H9 (cell line): ENCODE measurements at regions not wholly inside any gene's neighbourhood (a gene's known extent, or its start where the extent isn't known, plus 50 kb on each side); places are given as distances from the start of the nearest gene placed in this dataset.

ENCODE experiments used
- DNase-seq: peaks from one replicate; pipeline ENCODE4 v3.0.0-alpha.2; 2017
- H2AFZ ChIP-seq: one replicate; pipeline ENCODE4 v1.6.1; 2013; ENCODE audit warnings: mild to moderate bottlenecking, low read length, control low read depth, moderate library complexity
- H2AK5ac ChIP-seq: 2 replicates; pipeline ENCODE4 v1.6.1; 2013; ENCODE audit warnings: low read length, control low read depth, mixed read lengths; ENCODE audit not compliant: insufficient read length
- H2BK120ac ChIP-seq: one replicate; pipeline ENCODE4 v1.6.1; 2013; ENCODE audit warnings: low read depth, mild to moderate bottlenecking, low read length, control low read depth, inconsistent platforms; ENCODE audit not compliant: poor library complexity, severe bottlenecking
- H2BK12ac ChIP-seq: 2 replicates; pipeline ENCODE4 v1.6.1; 2013; ENCODE audit warnings: low read length, control low read depth, mixed read lengths, low read depth; ENCODE audit not compliant: insufficient read length
- H2BK15ac ChIP-seq: 2 replicates; pipeline ENCODE4 v1.6.1; 2013; ENCODE audit warnings: low read depth, low read length, control low read depth
- H2BK20ac ChIP-seq: one replicate; pipeline ENCODE4 v1.6.1; 2013; ENCODE audit warnings: low read depth, mild to moderate bottlenecking, low read length, control low read depth, inconsistent platforms; ENCODE audit not compliant: poor library complexity, severe bottlenecking
- H2BK5ac ChIP-seq: 2 replicates; pipeline ENCODE4 v1.6.1; 2013; ENCODE audit warnings: low read length, control low read depth, mixed read lengths; ENCODE audit not compliant: insufficient read length
- H3K14ac ChIP-seq: 2 replicates; pipeline ENCODE4 v1.6.1; 2013; ENCODE audit warnings: low read length, control low read depth; ENCODE audit not compliant: insufficient read depth
- H3K18ac ChIP-seq: 2 replicates; pipeline ENCODE4 v1.6.1; 2013; ENCODE audit warnings: low read depth, mild to moderate bottlenecking, mixed read lengths, low read length, control low read depth; ENCODE audit not compliant: insufficient read length
- H3K23ac ChIP-seq: 2 replicates; pipeline ENCODE4 v1.6.1; 2013; ENCODE audit warnings: low read length, control low read depth, mixed read lengths, low read depth; ENCODE audit not compliant: insufficient read length
- H3K23me2 ChIP-seq: 2 replicates; pipeline ENCODE4 v1.6.1; 2013; ENCODE audit warnings: low read depth, mild to moderate bottlenecking, mixed read lengths, low read length, control low read depth; ENCODE audit not compliant: insufficient read length, poor library complexity, severe bottlenecking
- H3K27ac ChIP-seq: 2 replicates; pipeline ENCODE4 v1.5.1; 2013; ENCODE audit warnings: low read length, control low read depth, mixed read lengths, low read depth; ENCODE audit not compliant: insufficient read length
- H3K27me3 ChIP-seq: 2 replicates; pipeline ENCODE4 v1.6.1; 2013; ENCODE audit warnings: low read length, control low read depth, inconsistent platforms; ENCODE audit not compliant: insufficient read depth
- H3K4ac ChIP-seq: 2 replicates; pipeline ENCODE4 v1.6.1; 2013; ENCODE audit warnings: low read depth, mild to moderate bottlenecking, control low read depth, inconsistent platforms, low read length, moderate library complexity
- H3K4me1 ChIP-seq: 2 replicates; pipeline ENCODE4 v1.6.1; 2013; ENCODE audit warnings: low read length, control low read depth, inconsistent platforms; ENCODE audit not compliant: insufficient read depth
- H3K4me2 ChIP-seq: 2 replicates; pipeline ENCODE4 v1.6.1; 2013; ENCODE audit warnings: low read length, control low read depth, mixed read lengths; ENCODE audit not compliant: insufficient read length, insufficient read depth
- H3K56ac ChIP-seq: 2 replicates; pipeline ENCODE4 v1.6.1; 2013; ENCODE audit warnings: low read depth, mild to moderate bottlenecking, mixed read lengths, low read length, control low read depth; ENCODE audit not compliant: insufficient read length
- H3K79me1 ChIP-seq: 2 replicates; pipeline ENCODE4 v1.6.1; 2013; ENCODE audit warnings: low read depth, mild to moderate bottlenecking, moderate library complexity, low read length, control low read depth, inconsistent platforms; ENCODE audit not compliant: insufficient read depth, poor library complexity, severe bottlenecking
- H3K79me2 ChIP-seq: 2 replicates; pipeline ENCODE4 v1.6.1; 2013; ENCODE audit warnings: low read length, control low read depth, inconsistent platforms; ENCODE audit not compliant: insufficient read depth
- H3K9ac ChIP-seq: 2 replicates; pipeline ENCODE4 v1.6.1; 2013; ENCODE audit warnings: low read length, control low read depth, mixed read lengths; ENCODE audit not compliant: insufficient read length; ENCODE audit errors: extremely low read depth
- H3K9me3 ChIP-seq: one replicate; pipeline ENCODE4 v1.6.1; 2013; ENCODE audit warnings: low read depth, low read length, inconsistent platforms; ENCODE audit not compliant: control insufficient read depth
- H3T11ph ChIP-seq: one replicate; pipeline ENCODE4 v1.6.1; 2013; ENCODE audit warnings: mild to moderate bottlenecking, low read length, control low read depth, inconsistent platforms
- H4K20me1 ChIP-seq: one replicate; pipeline ENCODE4 v1.6.1; 2013; ENCODE audit not compliant: control insufficient read depth, insufficient read length, insufficient read depth
- H4K5ac ChIP-seq: 2 replicates; pipeline ENCODE4 v1.6.1; 2013; ENCODE audit warnings: low read depth, mild to moderate bottlenecking, mixed read lengths, low read length, control low read depth; ENCODE audit not compliant: insufficient read length
- H4K8ac ChIP-seq: replicated peaks from 2 replicates; pipeline ENCODE4 v1.6.1; 2013; ENCODE audit warnings: low read length, control low read depth, mixed read lengths, low read depth; ENCODE audit not compliant: insufficient read length
- H4K91ac ChIP-seq: 2 replicates; pipeline ENCODE4 v1.6.1; 2013; ENCODE audit warnings: low read depth, mild to moderate bottlenecking, moderate library complexity, mixed read lengths, low read length, control low read depth; ENCODE audit not compliant: insufficient read length
- H3K27ac Mint-ChIP-seq, 3 experiments: 2 replicates in 2 of 3; 3 replicates in 1 of 3; pipeline ENCODE4 v1.8.0; 2020 to 2021; ENCODE audit warnings: mixed read lengths in 3 of 3, mild to moderate bottlenecking in 1 of 3, moderate library complexity in 1 of 3
- H3K27me3 Mint-ChIP-seq: 2 replicates; pipeline ENCODE4 v1.8.0; 2021; ENCODE audit warnings: low read depth, mild to moderate bottlenecking, moderate library complexity, mixed read lengths
- H3K36me3 Mint-ChIP-seq, 3 experiments: 2 replicates in 2 of 3; 3 replicates in 1 of 3; pipeline ENCODE4 v1.8.0; 2020 to 2021; ENCODE audit warnings: low read depth in 3 of 3, mixed read lengths in 3 of 3; ENCODE audit not compliant: insufficient read depth in 1 of 3
- H3K4me1 Mint-ChIP-seq, 2 experiments: 2 replicates each; pipeline ENCODE4 v1.8.0; 2020; ENCODE audit warnings: mixed read lengths in 2 of 2
- H3K4me3 Mint-ChIP-seq, 2 experiments: 2 replicates in 1 of 2; 3 replicates in 1 of 2; pipeline ENCODE4 v1.8.0; 2020 to 2021; ENCODE audit warnings: mild to moderate bottlenecking in 2 of 2, mixed read lengths in 2 of 2, moderate library complexity in 1 of 2
- H3K9me3 Mint-ChIP-seq, 2 experiments: 2 replicates in 1 of 2; 3 replicates in 1 of 2; pipeline ENCODE4 v1.8.0; 2020; ENCODE audit warnings: mild to moderate bottlenecking in 2 of 2, mixed read lengths in 2 of 2, moderate library complexity in 1 of 2
- WGBS: extraction: QIAGEN DNeasy Blood & Tissue Kit; methylation state at CpG from one replicate; pipeline ENCODE4 v1.1.7; 2013; ENCODE audit warnings: missing lambda C conversion rate, low lambda C conversion rate, mixed read lengths; ENCODE audit not compliant: insufficient read length; ENCODE audit errors: extremely low coverage; 5-methylcytosine and 5-hydroxymethylcytosine counted together
- TF ChIP-seq, protein P1 (sequence below): fragments of 200-600 bp; sonication (generic); conservative IDR thresholded peaks from 3 replicates; pipeline ENCODE4 v1.8.0; 2021; ENCODE audit warnings: antibody characterized with exemption, mild to moderate bottlenecking

DNA sequence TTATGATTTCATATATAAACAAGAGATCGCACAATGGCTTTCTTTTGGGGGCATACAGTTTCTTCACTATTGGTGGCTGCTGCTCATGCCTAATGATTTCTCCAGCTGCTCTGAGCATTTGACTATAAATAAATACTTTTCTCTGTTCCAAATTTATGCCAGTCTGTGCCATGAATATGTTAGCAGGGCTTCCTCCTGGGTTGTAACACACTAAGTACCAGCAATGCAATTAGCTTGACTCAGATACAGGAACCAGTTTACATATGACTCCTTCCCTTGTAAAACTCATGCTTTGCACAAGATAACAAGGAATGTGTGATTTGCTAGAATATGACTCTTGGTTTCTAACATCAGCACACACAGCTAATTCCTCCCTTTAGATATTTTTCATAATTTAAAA, 1629.7 kb downstream of the NCAM2 start:
- Histone ChIP-seq H2AFZ (no peak overlapping the region), H3K4me1 (no peaks in the 10 kb centered on the region), H3K27me3 (no peaks in the 10 kb centered on the region), H2AK5ac (no peak overlapping the region), H4K5ac (no peak overlapping the region), H3K56ac (no peak overlapping the region), H4K8ac (no peak overlapping the region), H4K20me1 (no peaks in the 10 kb centered on the region), H2BK15ac (no peak overlapping the region), H3K79me2 (no peaks in the 10 kb centered on the region), H3T11ph (no peak overlapping the region), H3K14ac (no peak overlapping the region), H2BK20ac (no peak overlapping the region), H3K23ac (no peak overlapping the region), H2BK12ac (no peak overlapping the region), H3K23me2 (no peaks in the 10 kb centered on the region), H2BK120ac (no peak overlapping the region), H3K9me3 (no peaks in the 10 kb centered on the region), H3K4ac (no peak overlapping the region), H4K91ac (no peak overlapping the region), H3K79me1 (no peaks in the 10 kb centered on the region), H3K18ac (no peak overlapping the region), H2BK5ac (no peak overlapping the region), H3K4me2 (no peak overlapping the region), H3K9ac (no peak overlapping the region), H3K27ac (no peak overlapping the region)
- no peaks in the 10 kb centered on the region for H3K9me3 Mint-ChIP-seq
- no peak overlapping the region for H3K27ac Mint-ChIP-seq
- no CpG with 5 or more reads among the region's 1 CpG for WGBS
- H3K4me3 Mint-ChIP-seq = no peak overlapping the region
- no peaks in the 10 kb centered on the region for H3K36me3 Mint-ChIP-seq
- no peaks in the 10 kb centered on the region for H3K4me1 Mint-ChIP-seq
- no peak for DNase-seq
- TF ChIP-seq, protein P1, sequence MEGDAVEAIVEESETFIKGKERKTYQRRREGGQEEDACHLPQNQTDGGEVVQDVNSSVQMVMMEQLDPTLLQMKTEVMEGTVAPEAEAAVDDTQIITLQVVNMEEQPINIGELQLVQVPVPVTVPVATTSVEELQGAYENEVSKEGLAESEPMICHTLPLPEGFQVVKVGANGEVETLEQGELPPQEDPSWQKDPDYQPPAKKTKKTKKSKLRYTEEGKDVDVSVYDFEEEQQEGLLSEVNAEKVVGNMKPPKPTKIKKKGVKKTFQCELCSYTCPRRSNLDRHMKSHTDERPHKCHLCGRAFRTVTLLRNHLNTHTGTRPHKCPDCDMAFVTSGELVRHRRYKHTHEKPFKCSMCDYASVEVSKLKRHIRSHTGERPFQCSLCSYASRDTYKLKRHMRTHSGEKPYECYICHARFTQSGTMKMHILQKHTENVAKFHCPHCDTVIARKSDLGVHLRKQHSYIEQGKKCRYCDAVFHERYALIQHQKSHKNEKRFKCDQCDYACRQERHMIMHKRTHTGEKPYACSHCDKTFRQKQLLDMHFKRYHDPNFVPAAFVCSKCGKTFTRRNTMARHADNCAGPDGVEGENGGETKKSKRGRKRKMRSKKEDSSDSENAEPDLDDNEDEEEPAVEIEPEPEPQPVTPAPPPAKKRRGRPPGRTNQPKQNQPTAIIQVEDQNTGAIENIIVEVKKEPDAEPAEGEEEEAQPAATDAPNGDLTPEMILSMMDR = no peak
- H3K27me3 Mint-ChIP-seq = no peaks in the 10 kb centered on the region
